ENCODE measurements at regions not wholly inside any gene's neighbourhood (a gene's known extent, or its start where the extent isn't known, plus 50 kb on each side); places are given as distances from the start of the nearest gene placed in this dataset.

GRCh38 chr10:113970641-113971040, 73.0 kb upstream of the ADRB1 start:
- Histone ChIP-seq H3K4me1 (ENCODE audit: control insufficient read depth in 1 of 2, insufficient read depth in 2 of 2, low read length in 2 of 2) (no peaks in the 10 kb centered on the region), H3K9me2 (ENCODE audit: insufficient read depth) (no peaks in the 10 kb centered on the region), H3K9me3 (ENCODE audit: control insufficient read depth in 1 of 2, insufficient read depth in 1 of 2, low read depth in 1 of 2, low read length in 2 of 2) (peaks cover 3 to 6% of the 10 kb centered on the region in 2 experiments; a peak in 1 of 4 replicates), H3K9ac (ENCODE audit: low read length) (no peak overlapping the region), H3K79me2 (ENCODE audit: insufficient read depth, low read length) (no peaks in the 10 kb centered on the region), H3K27ac (ENCODE audit: low read depth, low read length) (no peak overlapping the region), H4K20me1 (ENCODE audit: insufficient read depth) (no peaks in the 10 kb centered on the region), H2AFZ (ENCODE audit: low read depth, low read length, poor library complexity, severe bottlenecking) (no peak overlapping the region), H3K4me3 (replicated peaks in 1 of 2; ENCODE audit: low read depth in 1 of 2, low read length in 2 of 2) (no peak overlapping the region), H3K4me2 (ENCODE audit: low read length) (no peak overlapping the region), H3K27me3 (ENCODE audit: insufficient read depth, low read length) (no peaks in the 10 kb centered on the region), H3K36me3 (ENCODE audit: control insufficient read depth in 1 of 2, insufficient read depth in 2 of 2, low read length in 2 of 2) (no peaks in the 10 kb centered on the region)
- ATAC-seq (no peak), DNase-seq (ENCODE audit: low read depth, low spot score) (no peak)
- ChIA-PET POLR2A (no interaction called here), RAD21 (ENCODE audit: low non-redundant PET in 1 of 2, low total read pairs in 2 of 2, uncharacterized antibody in 2 of 2, unreplicated experiment in 2 of 2) (no interaction called here), CTCF (no interaction called here)
- TF ChIP-seq FOSL1 (IDR thresholded peaks at IDR 0.05; ENCODE audit: low read depth): no peak
- no peak for TF ChIP-seq EZH2 (IDR thresholded peaks at IDR 0.05)
- TF ChIP-seq SP1 (IDR thresholded peaks at IDR 0.05; ENCODE audit: low read depth): no peak
- TF ChIP-seq CEBPB (IDR thresholded peaks at IDR 0.05; ENCODE audit: low read depth): no peak
- no peak for TF ChIP-seq YY1 (IDR thresholded peaks at IDR 0.05; ENCODE audit: extremely low read depth, insufficient replicate concordance, low read depth, low read length)
- no peak for TF ChIP-seq RAD21 (IDR thresholded peaks at IDR 0.05; ENCODE audit: low read depth)
- TF ChIP-seq POLR2A (IDR thresholded peaks at IDR 0.05; ENCODE audit: borderline replicate concordance, extremely low read depth, insufficient read depth, insufficient read length): no peak
- no peak for TF ChIP-seq TCF7L2 (IDR thresholded peaks at IDR 0.05; ENCODE audit: borderline replicate concordance, extremely low read depth, insufficient read depth, insufficient read length)
- TF ChIP-seq POLR2AphosphoS5 (IDR thresholded peaks at IDR 0.05; ENCODE audit: low read depth, low read length): no peak
- no peak for TF ChIP-seq EZH2phosphoT487 (IDR thresholded peaks at IDR 0.05; ENCODE audit: borderline replicate concordance)
- no peak for TF ChIP-seq ATF3 (IDR thresholded peaks at IDR 0.05)
- no peak for TF ChIP-seq SRF (IDR thresholded peaks at IDR 0.05; ENCODE audit: low read depth)
- no peak for TF ChIP-seq ZFX (IDR thresholded peaks at IDR 0.05)
- no peak for TF ChIP-seq JUND (IDR thresholded peaks at IDR 0.05)
- no peak for TF ChIP-seq EGR1 (IDR thresholded peaks at IDR 0.05; ENCODE audit: low read depth)
- no peak for TF ChIP-seq SIN3A (IDR thresholded peaks at IDR 0.05; ENCODE audit: low read depth)
- no TSS peak for BruUV-seq (replicated peaks)
- intact Hi-C loops (cut with micrococcal nuclease): no loop called here
